HepG2 (cell line): ENCODE measurements at regions not wholly inside any gene's neighbourhood (a gene's known extent, or its start where the extent isn't known, plus 50 kb on each side); places are given as distances from the start of the nearest gene placed in this dataset.

Experiments used
- BRCA1 ChIP-seq: sonication (generic); formaldehyde crosslinking; IDR thresholded peaks from 2 replicates; pipeline ENCODE4 v1.4.0; 2020; ENCODE audit warnings: missing genetic modification reagents
- CBX5 ChIP-seq: sonication (generic); formaldehyde crosslinking; IDR thresholded peaks from 2 replicates; pipeline ENCODE4 v1.4.0; 2020; ENCODE audit warnings: missing genetic modification reagents, borderline replicate concordance
- DNMT3B ChIP-seq: conservative IDR thresholded peaks from 2 replicates; pipeline ENCODE4 v1.6.1; 2016; ENCODE audit warnings: missing biosample characterization, control low read depth
- FOXJ3 ChIP-seq: sonication (generic); formaldehyde crosslinking; IDR thresholded peaks from 2 replicates; pipeline ENCODE4 v1.4.0; 2020; ENCODE audit warnings: missing genetic modification reagents, mild to moderate bottlenecking, borderline replicate concordance
- GRHL1 ChIP-seq: sonication (generic); formaldehyde crosslinking; conservative IDR thresholded peaks from 2 replicates; pipeline ENCODE4 v1.8.0; 2022; ENCODE audit warnings: missing genetic modification reagents
- KAT7 ChIP-seq: IDR thresholded peaks from 2 replicates; pipeline ENCODE4 v1.6.1; 2018; ENCODE audit warnings: borderline replicate concordance, missing compliant biosample characterization
- KDM3A ChIP-seq: IDR thresholded peaks from 2 replicates; pipeline ENCODE4 v1.6.1; 2018; ENCODE audit warnings: low read depth, missing compliant biosample characterization
- MIER3 ChIP-seq: IDR thresholded peaks from 2 replicates; pipeline ENCODE4 v1.6.1; 2016; ENCODE audit warnings: missing compliant biosample characterization, borderline replicate concordance
- PHF20 ChIP-seq: sonication (generic); formaldehyde crosslinking; IDR thresholded peaks from 2 replicates; pipeline ENCODE4 v1.5.0; 2020; ENCODE audit warnings: mild to moderate bottlenecking, missing genetic modification reagents
- PTBP1 ChIP-seq: fragments of 200-400 bp; formaldehyde crosslinking; IDR thresholded peaks from 2 replicates; pipeline ENCODE4 v1.6.1; 2018; ENCODE audit warnings: low read length, low read depth; ENCODE audit not compliant: poor library complexity, severe bottlenecking
- ZFP82 ChIP-seq: sonication (generic); formaldehyde crosslinking; IDR thresholded peaks from 2 replicates; pipeline ENCODE4 v1.5.1; 2020; ENCODE audit warnings: mild to moderate bottlenecking, missing genetic modification reagents, borderline replicate concordance
- ZNF124 ChIP-seq: sonication (generic); formaldehyde crosslinking; IDR thresholded peaks from 2 replicates; pipeline ENCODE4 v1.4.0; 2020; ENCODE audit warnings: missing genetic modification reagents
- ZNF326 ChIP-seq: sonication (generic); formaldehyde crosslinking; IDR thresholded peaks from 2 replicates; pipeline ENCODE4 v1.4.0; 2020; ENCODE audit warnings: missing genetic modification reagents, borderline replicate concordance
- ZNF546 ChIP-seq: sonication (generic); formaldehyde crosslinking; conservative IDR thresholded peaks from 2 replicates; pipeline ENCODE4 v1.8.1; 2023; ENCODE audit warnings: mild to moderate bottlenecking, missing genetic modification reagents
- ZNF614 ChIP-seq: IDR thresholded peaks from 2 replicates; pipeline ENCODE4 v1.6.1; 2018; ENCODE audit warnings: missing biosample characterization, missing genetic modification reagents, inconsistent platforms, borderline replicate concordance
- ZNF674 ChIP-seq: sonication (generic); formaldehyde crosslinking; IDR thresholded peaks from 2 replicates; pipeline ENCODE4 v1.5.0; 2020; ENCODE audit warnings: low read depth, mild to moderate bottlenecking, missing genetic modification reagents
- ZNF775 ChIP-seq: sonication (generic); formaldehyde crosslinking; IDR thresholded peaks from 2 replicates; pipeline ENCODE4 v1.4.0; 2020; ENCODE audit warnings: missing genetic modification reagents, mild to moderate bottlenecking, moderate library complexity, borderline replicate concordance
- ZSCAN31 ChIP-seq: sonication (generic); formaldehyde crosslinking; IDR thresholded peaks from 2 replicates; pipeline ENCODE4 v1.5.0; 2020; ENCODE audit warnings: low read depth, mild to moderate bottlenecking, missing genetic modification reagents
- TF ChIP-seq, protein P1 (sequence below): IDR thresholded peaks from 2 replicates; pipeline ENCODE4 v1.6.1; 2016; ENCODE audit warnings: low read depth, missing genetic modification reagents, missing compliant biosample characterization
- TF ChIP-seq, protein P2 (sequence below): sonication (generic); formaldehyde crosslinking; IDR thresholded peaks from 2 replicates; pipeline ENCODE4 v1.4.0; 2020; ENCODE audit warnings: missing genetic modification reagents, borderline replicate concordance

- TF ChIP-seq PTBP1 (no peak), GRHL1 (CRISPR knock-in tag) (no peak), ZNF546 (no peak), CBX5 (no peak), ZSCAN31 (no peak), KDM3A (CRISPR knock-in tag) (no peak), ZNF674 (no peak), FOXJ3 (CRISPR knock-in tag) (no peak), ZNF614 (CRISPR knock-in tag) (no peak), KAT7 (no peak), ZNF326 (no peak), MIER3 (CRISPR knock-in tag) (no peak), PHF20 (CRISPR knock-in tag) (no peak), DNMT3B (no peak), ZNF124 (CRISPR knock-in tag) (no peak), ZFP82 (CRISPR knock-in tag) (no peak), ZNF775 (CRISPR knock-in tag) (no peak), BRCA1 (CRISPR knock-in tag) (no peak)
- TF ChIP-seq, protein P1, sequence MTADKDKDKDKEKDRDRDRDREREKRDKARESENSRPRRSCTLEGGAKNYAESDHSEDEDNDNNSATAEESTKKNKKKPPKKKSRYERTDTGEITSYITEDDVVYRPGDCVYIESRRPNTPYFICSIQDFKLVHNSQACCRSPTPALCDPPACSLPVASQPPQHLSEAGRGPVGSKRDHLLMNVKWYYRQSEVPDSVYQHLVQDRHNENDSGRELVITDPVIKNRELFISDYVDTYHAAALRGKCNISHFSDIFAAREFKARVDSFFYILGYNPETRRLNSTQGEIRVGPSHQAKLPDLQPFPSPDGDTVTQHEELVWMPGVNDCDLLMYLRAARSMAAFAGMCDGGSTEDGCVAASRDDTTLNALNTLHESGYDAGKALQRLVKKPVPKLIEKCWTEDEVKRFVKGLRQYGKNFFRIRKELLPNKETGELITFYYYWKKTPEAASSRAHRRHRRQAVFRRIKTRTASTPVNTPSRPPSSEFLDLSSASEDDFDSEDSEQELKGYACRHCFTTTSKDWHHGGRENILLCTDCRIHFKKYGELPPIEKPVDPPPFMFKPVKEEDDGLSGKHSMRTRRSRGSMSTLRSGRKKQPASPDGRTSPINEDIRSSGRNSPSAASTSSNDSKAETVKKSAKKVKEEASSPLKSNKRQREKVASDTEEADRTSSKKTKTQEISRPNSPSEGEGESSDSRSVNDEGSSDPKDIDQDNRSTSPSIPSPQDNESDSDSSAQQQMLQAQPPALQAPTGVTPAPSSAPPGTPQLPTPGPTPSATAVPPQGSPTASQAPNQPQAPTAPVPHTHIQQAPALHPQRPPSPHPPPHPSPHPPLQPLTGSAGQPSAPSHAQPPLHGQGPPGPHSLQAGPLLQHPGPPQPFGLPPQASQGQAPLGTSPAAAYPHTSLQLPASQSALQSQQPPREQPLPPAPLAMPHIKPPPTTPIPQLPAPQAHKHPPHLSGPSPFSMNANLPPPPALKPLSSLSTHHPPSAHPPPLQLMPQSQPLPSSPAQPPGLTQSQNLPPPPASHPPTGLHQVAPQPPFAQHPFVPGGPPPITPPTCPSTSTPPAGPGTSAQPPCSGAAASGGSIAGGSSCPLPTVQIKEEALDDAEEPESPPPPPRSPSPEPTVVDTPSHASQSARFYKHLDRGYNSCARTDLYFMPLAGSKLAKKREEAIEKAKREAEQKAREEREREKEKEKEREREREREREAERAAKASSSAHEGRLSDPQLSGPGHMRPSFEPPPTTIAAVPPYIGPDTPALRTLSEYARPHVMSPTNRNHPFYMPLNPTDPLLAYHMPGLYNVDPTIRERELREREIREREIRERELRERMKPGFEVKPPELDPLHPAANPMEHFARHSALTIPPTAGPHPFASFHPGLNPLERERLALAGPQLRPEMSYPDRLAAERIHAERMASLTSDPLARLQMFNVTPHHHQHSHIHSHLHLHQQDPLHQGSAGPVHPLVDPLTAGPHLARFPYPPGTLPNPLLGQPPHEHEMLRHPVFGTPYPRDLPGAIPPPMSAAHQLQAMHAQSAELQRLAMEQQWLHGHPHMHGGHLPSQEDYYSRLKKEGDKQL (CRISPR knock-in tag), result no peak
- TF ChIP-seq, protein P2, sequence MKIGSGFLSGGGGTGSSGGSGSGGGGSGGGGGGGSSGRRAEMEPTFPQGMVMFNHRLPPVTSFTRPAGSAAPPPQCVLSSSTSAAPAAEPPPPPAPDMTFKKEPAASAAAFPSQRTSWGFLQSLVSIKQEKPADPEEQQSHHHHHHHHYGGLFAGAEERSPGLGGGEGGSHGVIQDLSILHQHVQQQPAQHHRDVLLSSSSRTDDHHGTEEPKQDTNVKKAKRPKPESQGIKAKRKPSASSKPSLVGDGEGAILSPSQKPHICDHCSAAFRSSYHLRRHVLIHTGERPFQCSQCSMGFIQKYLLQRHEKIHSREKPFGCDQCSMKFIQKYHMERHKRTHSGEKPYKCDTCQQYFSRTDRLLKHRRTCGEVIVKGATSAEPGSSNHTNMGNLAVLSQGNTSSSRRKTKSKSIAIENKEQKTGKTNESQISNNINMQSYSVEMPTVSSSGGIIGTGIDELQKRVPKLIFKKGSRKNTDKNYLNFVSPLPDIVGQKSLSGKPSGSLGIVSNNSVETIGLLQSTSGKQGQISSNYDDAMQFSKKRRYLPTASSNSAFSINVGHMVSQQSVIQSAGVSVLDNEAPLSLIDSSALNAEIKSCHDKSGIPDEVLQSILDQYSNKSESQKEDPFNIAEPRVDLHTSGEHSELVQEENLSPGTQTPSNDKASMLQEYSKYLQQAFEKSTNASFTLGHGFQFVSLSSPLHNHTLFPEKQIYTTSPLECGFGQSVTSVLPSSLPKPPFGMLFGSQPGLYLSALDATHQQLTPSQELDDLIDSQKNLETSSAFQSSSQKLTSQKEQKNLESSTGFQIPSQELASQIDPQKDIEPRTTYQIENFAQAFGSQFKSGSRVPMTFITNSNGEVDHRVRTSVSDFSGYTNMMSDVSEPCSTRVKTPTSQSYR (CRISPR knock-in tag), result no peak
Measured at GRCh38 chr3:194030372-194030771, 105.6 kb upstream of the HES1 start (continued).
